ENCODE measurements at regions not wholly inside any gene's neighbourhood (a gene's known extent, or its start where the extent isn't known, plus 50 kb on each side); places are given as distances from the start of the nearest gene placed in this dataset.

- TF ChIP-seq EZH2phosphoT487 (IDR thresholded peaks at IDR 0.05; ENCODE audit: low read length) = no peak
- no peak for TF ChIP-seq CTCF (IDR thresholded peaks at IDR 0.05; ENCODE audit: low read length)
Measured at GRCh38 chr16:77617996-77618395, 104.3 kb upstream of the NUDT7 start.
